DMS153 treated with DMSO at 0.1 percent for 48 hours (cell line): ENCODE measurements at regions not wholly inside any gene's neighbourhood (a gene's known extent, or its start where the extent isn't known, plus 50 kb on each side); places are given as distances from the start of the nearest gene placed in this dataset.
"Not testable (repeated sequence)": the region's sequence is repeated elsewhere in the genome, so short reads cannot be mapped to it uniquely, and the experiment has no call there.

ENCODE experiments used
- DNase-seq: peaks from one replicate; lab custom pipeline; 2025; ENCODE audit not compliant: unreplicated experiment; lab: John Stamatoyannopoulos, UW

GRCh38 chr5:143635146-143635752 is 176.7 kb upstream of the HMHB1 start:
- DNase-seq, result no peak

- no peak for DNase-seq
These were observed 177.3 kb upstream of the HMHB1 start for GRCh38 chr5:143634689-143635088.

- no peak for DNase-seq
These were observed 181.9 kb upstream of the HMHB1 start for GRCh38 chr5:143629871-143630659.

- not testable (repeated sequence) for DNase-seq
These were observed 186.9 kb upstream of the HMHB1 start for GRCh38 chr5:143625048-143625447.

GRCh38 chr5:143624465-143624864 is 187.5 kb upstream of the HMHB1 start:
- no peak for DNase-seq

- DNase-seq, result no peak
These were observed 192.9 kb upstream of the HMHB1 start for GRCh38 chr5:143619040-143619439.

GRCh38 chr5:143618141-143618540 is 193.8 kb upstream of the HMHB1 start:
- no peak for DNase-seq

- no peak for DNase-seq
These were observed 197.1 kb upstream of the HMHB1 start for GRCh38 chr5:143614831-143615230.

GRCh38 chr5:143613329-143613728 is 198.6 kb upstream of the HMHB1 start:
- DNase-seq, result no peak

- no peak for DNase-seq
These were observed 201.0 kb upstream of the HMHB1 start for GRCh38 chr5:143610946-143611345.

GRCh38 chr5:143606043-143606752 is 202.7 kb upstream of the NR3C1 start:
- no peak for DNase-seq

GRCh38 chr5:143605403-143606005 is 202.0 kb upstream of the NR3C1 start:
- no peak for DNase-seq

- no peak for DNase-seq
These were observed 198.4 kb upstream of the NR3C1 start for GRCh38 chr5:143601917-143602333.

GRCh38 chr5:143601357-143601756 is 197.9 kb upstream of the NR3C1 start:
- DNase-seq, result no peak

GRCh38 chr5:143600396-143601075 is 197.1 kb upstream of the NR3C1 start:
- DNase-seq, result no peak

- no peak for DNase-seq
These were observed 196.0 kb upstream of the NR3C1 start for GRCh38 chr5:143599474-143599873.

GRCh38 chr5:143596824-143597223 is 193.3 kb upstream of the NR3C1 start:
- DNase-seq, result no peak

GRCh38 chr5:143594902-143595818 is 191.7 kb upstream of the NR3C1 start:
- no peak for DNase-seq

GRCh38 chr5:143593723-143594122 is 190.2 kb upstream of the NR3C1 start:
- no peak for DNase-seq

- no peak for DNase-seq
These were observed 189.2 kb upstream of the NR3C1 start for GRCh38 chr5:143592648-143593047.
